ENCODE measurements at regions not wholly inside any gene's neighbourhood (a gene's known extent, or its start where the extent isn't known, plus 50 kb on each side); places are given as distances from the start of the nearest gene placed in this dataset.
"Not testable (repeated sequence)": the region's sequence is repeated elsewhere in the genome, so short reads cannot be mapped to it uniquely, and the experiment has no call there.

- ChIA-PET POLR2A (no interaction called here), CTCF (no interaction called here)
- H3K4me1 ChIP-seq (ENCODE audit: insufficient read depth, low read length): no peaks in the 10 kb centered on the region
- TF ChIP-seq CTCF (IDR thresholded peaks at IDR 0.05): no peak
- Mint-ChIP-seq H3K4me3 (no peak overlapping the region), H3K36me3 (ENCODE audit: low read depth) (no peaks in the 10 kb centered on the region), H3K9me3 (peaks cover 6% of the 10 kb centered on the region), H3K27me3 (no peaks in the 10 kb centered on the region), H3K4me1 (ENCODE audit: low read depth) (no peaks in the 10 kb centered on the region), H3K27ac (no peak overlapping the region)
- no peak overlapping the region for H3K4me3 ChIP-seq (ENCODE audit: low read length)
- no peaks in the 10 kb centered on the region for H3K36me3 ChIP-seq (ENCODE audit: insufficient read depth, low read length)
- H3K9me3 ChIP-seq (ENCODE audit: control insufficient read depth in 1 of 2, insufficient read depth in 1 of 2, low read length in 2 of 2): peaks cover 0 to 4% of the 10 kb centered on the region in 2 experiments
- no peak overlapping the region for H3K27ac ChIP-seq (ENCODE audit: low read depth in 1 of 2, low read length in 2 of 2)
- DNase-seq: no peak
- intact Hi-C loops (cut with DNase I, micrococcal nuclease): no loop called here
- H3K27me3 ChIP-seq (ENCODE audit: control insufficient read depth in 1 of 2, insufficient read depth in 2 of 2, low read length in 2 of 2): no peaks in the 10 kb centered on the region
- ATAC-seq (ENCODE audit: poor library complexity): no peak
Measured at GRCh38 chr14:56992332-56992820, 182.1 kb upstream of the OTX2 start.

- H3K27me3 Mint-ChIP-seq; POLR2A ChIA-PET; H3K4me1 Mint-ChIP-seq (ENCODE audit: low read depth); CTCF ChIA-PET; H3K4me1 ChIP-seq (ENCODE audit: insufficient read depth, low read length); H3K27ac Mint-ChIP-seq; DNase-seq; H3K9me3 ChIP-seq (ENCODE audit: control insufficient read depth in 1 of 2, insufficient read depth in 1 of 2, low read length in 2 of 2); ATAC-seq (ENCODE audit: poor library complexity); intact Hi-C loops (cut with DNase I, micrococcal nuclease); H3K36me3 Mint-ChIP-seq (ENCODE audit: low read depth); H3K4me3 ChIP-seq (ENCODE audit: low read length); H3K27ac ChIP-seq (ENCODE audit: low read depth in 1 of 2, low read length in 2 of 2); H3K27me3 ChIP-seq (ENCODE audit: control insufficient read depth in 1 of 2, insufficient read depth in 2 of 2, low read length in 2 of 2); H3K4me3 Mint-ChIP-seq; H3K9me3 Mint-ChIP-seq; H3K36me3 ChIP-seq (ENCODE audit: insufficient read depth, low read length): not testable (repeated sequence)
Measured at GRCh38 chr14:56990991-56991627, 180.8 kb upstream of the OTX2 start.

GRCh38 chr14:56989359-56989758 lies 179.1 kb upstream of the OTX2 start:
- no peak for TF ChIP-seq CTCF (IDR thresholded peaks at IDR 0.05)
- ChIA-PET CTCF (no interaction called here), POLR2A (no interaction called here)
- no peak for ATAC-seq (ENCODE audit: poor library complexity)
- Histone ChIP-seq H3K4me1 (ENCODE audit: insufficient read depth, low read length) (no peaks in the 10 kb centered on the region), H3K36me3 (ENCODE audit: insufficient read depth, low read length) (no peaks in the 10 kb centered on the region), H3K27ac (ENCODE audit: low read depth in 1 of 2, low read length in 2 of 2) (no peak overlapping the region), H3K4me3 (ENCODE audit: low read length) (no peak overlapping the region), H3K27me3 (ENCODE audit: control insufficient read depth in 1 of 2, insufficient read depth in 2 of 2, low read length in 2 of 2) (no peaks in the 10 kb centered on the region), H3K9me3 (ENCODE audit: control insufficient read depth in 1 of 2, insufficient read depth in 1 of 2, low read length in 2 of 2) (peaks cover 0 to 4% of the 10 kb centered on the region in 2 experiments)
- H3K9me3 Mint-ChIP-seq: peaks cover 6% of the 10 kb centered on the region
- H3K27me3 Mint-ChIP-seq: no peaks in the 10 kb centered on the region
- intact Hi-C loops (cut with DNase I, micrococcal nuclease): no loop called here
- H3K4me3 Mint-ChIP-seq: no peak overlapping the region
- no peaks in the 10 kb centered on the region for H3K36me3 Mint-ChIP-seq (ENCODE audit: low read depth)
- H3K27ac Mint-ChIP-seq: no peak overlapping the region
- no peaks in the 10 kb centered on the region for H3K4me1 Mint-ChIP-seq (ENCODE audit: low read depth)
- no peak for DNase-seq

- Mint-ChIP-seq H3K27ac (no peak overlapping the region), H3K4me1 (ENCODE audit: low read depth) (no peaks in the 10 kb centered on the region), H3K4me3 (no peak overlapping the region), H3K36me3 (ENCODE audit: low read depth) (no peaks in the 10 kb centered on the region), H3K27me3 (peaks cover 3% of the 10 kb centered on the region), H3K9me3 (no peaks in the 10 kb centered on the region)
- DNase-seq (no peak), ATAC-seq (ENCODE audit: poor library complexity) (no peak)
- Histone ChIP-seq H3K4me1 (ENCODE audit: insufficient read depth, low read length) (no peaks in the 10 kb centered on the region), H3K27ac (ENCODE audit: low read depth in 1 of 2, low read length in 2 of 2) (no peak overlapping the region), H3K4me3 (ENCODE audit: low read length) (no peak overlapping the region), H3K9me3 (ENCODE audit: control insufficient read depth in 1 of 2, insufficient read depth in 1 of 2, low read length in 2 of 2) (no peaks in the 10 kb centered on the region), H3K27me3 (ENCODE audit: control insufficient read depth in 1 of 2, insufficient read depth in 2 of 2, low read length in 2 of 2) (no peaks in the 10 kb centered on the region), H3K36me3 (ENCODE audit: insufficient read depth, low read length) (no peaks in the 10 kb centered on the region)
- no peak for TF ChIP-seq CTCF (IDR thresholded peaks at IDR 0.05)
- POLR2A ChIA-PET: interaction anchor here (0.5 kb wide), 1 partner anchor 61 kb away, joined by 3 read pairs; no protein-coding TSS in a partner anchor
- intact Hi-C loops (cut with DNase I, micrococcal nuclease): no loop called here
- CTCF ChIA-PET: no interaction called here
Measured at GRCh38 chr14:56979936-56980335, 169.7 kb upstream of the OTX2 start.

Measured in CD4-positive, alpha-beta T cell (primary cell).